ENCODE measurements at regions not wholly inside any gene's neighbourhood (a gene's known extent, or its start where the extent isn't known, plus 50 kb on each side); places are given as distances from the start of the nearest gene placed in this dataset.
"Not testable (repeated sequence)": the region's sequence is repeated elsewhere in the genome, so short reads cannot be mapped to it uniquely, and the experiment has no call there.

DNA sequence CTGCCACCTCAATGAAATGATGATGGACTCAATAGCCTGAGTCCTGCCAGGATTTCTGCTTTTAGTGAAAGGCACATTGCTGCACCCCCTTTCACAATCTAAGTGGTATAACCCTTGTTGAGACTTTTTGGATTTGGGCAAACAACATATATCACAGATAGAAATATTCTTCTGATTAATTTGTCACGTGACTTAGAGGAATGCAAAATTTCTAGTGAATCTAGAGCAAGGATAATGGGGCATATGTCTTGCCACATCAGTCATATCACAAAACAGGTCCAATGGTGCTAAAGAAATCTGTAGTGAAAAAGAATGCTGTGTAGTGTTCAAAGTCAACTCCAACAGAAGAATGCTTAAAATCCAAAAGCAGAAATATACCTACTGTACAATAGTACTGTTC is 1386.3 kb downstream of the LRFN5 start:
- WGBS, 2 donors: 61 to 68% methylated on average over 1 of the region's 1 CpG
- intact Hi-C loops (cut with DNase I): no loop called here

GRCh38 chr14:42980419-42980818 is 1373.7 kb downstream of the LRFN5 start:
- Histone ChIP-seq H3K27me3 (peaks cover 0 to 3% (median 0%) of the 10 kb centered on the region in 4 donors), H3K27ac (no peak overlapping the region), H3K4me1 (no peaks in the 10 kb centered on the region), H3K36me3 (no peaks in the 10 kb centered on the region), H3K9me3 (no peaks in the 10 kb centered on the region), H3K4me3 (no peak overlapping the region)
- intact Hi-C loops (cut with DNase I): no loop called here
- TF ChIP-seq CTCF (IDR thresholded peaks at IDR 0.05): no peak
- FAIRE-seq (no peak), DNase-seq (no peak), ATAC-seq (no peak)
- WGBS, 2 donors: 68 to 72% methylated on average over 1 of the region's 1 CpG

More for the DNA sequence above, 1386.3 kb downstream of the LRFN5 start:
- H3K4me1 ChIP-seq: no peaks in the 10 kb centered on the region
- no peak for DNase-seq
- no peak for FAIRE-seq
- no peaks in the 10 kb centered on the region for H3K36me3 ChIP-seq
- ATAC-seq: no peak
- no peaks in the 10 kb centered on the region for H3K27me3 ChIP-seq
- TF ChIP-seq CTCF (IDR thresholded peaks at IDR 0.05): no peak
- H3K4me3 ChIP-seq: no peak overlapping the region
- H3K27ac ChIP-seq: no peak overlapping the region
- H3K9me3 ChIP-seq: no peaks in the 10 kb centered on the region

GRCh38 chr14:42973171-42973570 is 1366.5 kb downstream of the LRFN5 start:
- DNase-seq; FAIRE-seq; H3K27ac ChIP-seq; intact Hi-C loops (cut with DNase I); H3K27me3 ChIP-seq; H3K4me1 ChIP-seq; H3K36me3 ChIP-seq; H3K4me3 ChIP-seq; ATAC-seq; H3K9me3 ChIP-seq: not testable (repeated sequence)
- WGBS, 2 donors: 83 to 89% methylated on average over 21 of the region's 21 CpGs

DNA sequence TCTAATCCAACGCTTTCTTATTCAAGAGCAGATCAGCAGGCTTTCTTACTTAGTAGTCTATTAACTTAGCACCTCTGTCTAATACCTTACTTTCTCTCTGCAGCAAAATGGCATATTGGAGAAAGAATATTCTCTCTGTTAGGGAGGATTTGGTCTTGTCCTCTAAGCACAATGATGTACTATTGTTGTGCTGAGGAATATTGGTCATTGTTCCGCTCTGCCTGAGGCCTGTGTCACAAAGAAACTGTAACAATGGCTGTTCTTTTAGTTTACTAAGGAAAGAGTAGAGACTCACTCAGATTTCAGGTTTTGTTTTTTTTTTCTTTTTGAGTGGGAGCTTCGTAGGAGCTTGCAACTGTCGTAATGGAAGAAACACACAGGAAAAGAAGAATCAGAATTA is 1358.8 kb downstream of the LRFN5 start:
- Histone ChIP-seq H3K4me3 (no peak overlapping the region), H3K4me1 (no peaks in the 10 kb centered on the region), H3K27ac (no peak overlapping the region), H3K9me3 (no peaks in the 10 kb centered on the region), H3K36me3 (no peaks in the 10 kb centered on the region), H3K27me3 (no peaks in the 10 kb centered on the region)
- no peak for TF ChIP-seq CTCF (IDR thresholded peaks at IDR 0.05)
- intact Hi-C loops (cut with DNase I): no loop called here
- ATAC-seq (no peak), FAIRE-seq (no peak), DNase-seq (no peak)
- 75 to 80% methylated on average over 4 of the region's 4 CpGs for WGBS, 2 donors

- 63 to 68% methylated on average over 3 of the region's 3 CpGs for WGBS, 2 donors
- intact Hi-C loops (cut with DNase I): no loop called here
- H3K9me3 ChIP-seq: no peaks in the 10 kb centered on the region
- no peaks in the 10 kb centered on the region for H3K36me3 ChIP-seq
- no peak overlapping the region for H3K27ac ChIP-seq
- ATAC-seq: no peak
- no peak overlapping the region for H3K4me3 ChIP-seq
- no peak for TF ChIP-seq CTCF (IDR thresholded peaks at IDR 0.05)
- FAIRE-seq: no peak
- H3K4me1 ChIP-seq: no peaks in the 10 kb centered on the region
- no peaks in the 10 kb centered on the region for H3K27me3 ChIP-seq
- no peak for DNase-seq
Measured at GRCh38 chr14:42961509-42961908, 1354.8 kb downstream of the LRFN5 start.

GRCh38 chr14:42950363-42950762 is 1343.7 kb downstream of the LRFN5 start:
- FAIRE-seq: no peak
- Histone ChIP-seq H3K4me3 (no peak overlapping the region), H3K4me1 (no peaks in the 10 kb centered on the region), H3K9me3 (no peaks in the 10 kb centered on the region), H3K27me3 (no peaks in the 10 kb centered on the region), H3K27ac (no peak overlapping the region), H3K36me3 (no peaks in the 10 kb centered on the region)
- no peak for ATAC-seq
- DNase-seq: no peak
- WGBS, 2 donors: 76 to 82% methylated on average over 6 of the region's 6 CpGs
- no peak for TF ChIP-seq CTCF (IDR thresholded peaks at IDR 0.05)
- intact Hi-C loops (cut with DNase I): no loop called here

Data from pancreas (tissue), 10 donors.